GM12874 (cell line): ENCODE measurements at regions not wholly inside any gene's neighbourhood (a gene's known extent, or its start where the extent isn't known, plus 50 kb on each side); places are given as distances from the start of the nearest gene placed in this dataset.

Experiments
- CTCF ChIP-seq: IDR thresholded peaks from 2 replicates; pipeline ENCODE4 v1.5.1; 2011; ENCODE audit warnings: low read depth, mild to moderate bottlenecking, control low read depth, low read length, moderate library complexity; ENCODE audit not compliant: insufficient read depth

GRCh38 chr13:34002141-34002540 lies 184.2 kb downstream of the RFC3 start:
- no peak for TF ChIP-seq CTCF

- TF ChIP-seq CTCF = no peak
These were observed 185.0 kb downstream of the RFC3 start for GRCh38 chr13:34002924-34003323.

GRCh38 chr13:34003656-34004055 lies 185.7 kb downstream of the RFC3 start:
- TF ChIP-seq CTCF = no peak

- no peak for TF ChIP-seq CTCF
These were observed 186.7 kb downstream of the RFC3 start for GRCh38 chr13:34004676-34005075.

- TF ChIP-seq CTCF = no peak
These were observed 188.1 kb downstream of the RFC3 start for GRCh38 chr13:34006011-34006410.

- no peak for TF ChIP-seq CTCF
These were observed 193.7 kb downstream of the RFC3 start for GRCh38 chr13:34011552-34012085.

- TF ChIP-seq CTCF = no peak
These were observed 194.4 kb downstream of the RFC3 start for GRCh38 chr13:34012382-34012781.
